HCT116 (cell line): ENCODE measurements at regions not wholly inside any gene's neighbourhood (a gene's known extent, or its start where the extent isn't known, plus 50 kb on each side); places are given as distances from the start of the nearest gene placed in this dataset.

Experiments used
- ATAC-seq: fragments of 200-7000 bp; cut with Tn5 transposase; 2 replicates; pipeline ENCODE4 v1.9.1; 2020; ENCODE audit warnings: mild to moderate bottlenecking, moderate library complexity
- BruUV-seq: library from RNA; stranded (reverse); fragments of 400-500 nt; replicated peaks from 2 replicates; lab custom pipeline; 2021; lab: Mats Ljungman, UMichigan
- CTCF ChIA-PET: fragments of 300-600 bp; sonication (Branson Sonifier 250); formaldehyde crosslinking; loops from one replicate; lab custom pipeline; 2021; ENCODE audit warnings: antibody characterized with exemption; lab: Charles Lee
- POLR2A ChIA-PET: fragments of 300-600, 350-600 bp; sonication (Branson Sonifier 250); formaldehyde crosslinking; loops from one replicate; lab custom pipeline; 2021; ENCODE audit warnings: antibody characterized with exemption; lab: Charles Lee
- RAD21 ChIA-PET, 2 experiments: fragments of 300-600 bp; sonication (Branson Sonifier 250); formaldehyde crosslinking; loops; one replicate each; lab custom pipeline; 2023; ENCODE audit warnings: low total read pairs in 2 of 2; ENCODE audit not compliant: uncharacterized antibody in 2 of 2, unreplicated experiment in 2 of 2, low non-redundant PET in 1 of 2; lab: Charles Lee
- DNase-seq: peaks from one replicate; pipeline ENCODE4 v3.0.0-alpha.2; 2010; ENCODE audit warnings: low read depth, low spot score
- H2AFZ ChIP-seq: fragments of 200-600 bp; shearing (Covaris generic), sonication (generic); 2 replicates; pipeline ENCODE4 v1.6.1; 2017; ENCODE audit warnings: low read depth, mixed run types, mixed read lengths, antibody characterized with exemption, low read length; ENCODE audit not compliant: poor library complexity, severe bottlenecking
- H3K27ac ChIP-seq: 2 replicates; pipeline ENCODE4 v1.5.1; 2012; ENCODE audit warnings: low read depth, low read length
- H3K27me3 ChIP-seq: fragments of 200-600 bp; sonication (generic); 2 replicates; pipeline ENCODE4 v1.6.1; 2016; ENCODE audit warnings: mixed run types, low read length, mixed read lengths; ENCODE audit not compliant: insufficient read depth
- H3K36me3 ChIP-seq, 2 experiments: fragments of 200-500 bp in 1 of 2; fragments of 200-600 bp in 1 of 2; sonication (Bioruptor generic) in 1 of 2; sonication (generic) in 1 of 2; 2 replicates each; pipeline versions ENCODE4 v1.5.1 to v1.6.1; 2014 to 2016; ENCODE audit warnings: low read length in 2 of 2, inconsistent platforms in 1 of 2, mixed read lengths in 1 of 2, mixed run types in 1 of 2; ENCODE audit not compliant: insufficient read depth in 2 of 2, control insufficient read depth in 1 of 2
- H3K4me1 ChIP-seq, 2 experiments: fragments of 200-600 bp in 1 of 2; sonication (generic) in 1 of 2; 2 replicates each; pipeline versions ENCODE4 v1.5.1 to v1.6.1; 2012 to 2017; ENCODE audit warnings: low read length in 2 of 2, inconsistent platforms in 1 of 2, mild to moderate bottlenecking in 1 of 2, mixed read lengths in 1 of 2, mixed run types in 1 of 2, moderate library complexity in 1 of 2; ENCODE audit not compliant: insufficient read depth in 2 of 2, control insufficient read depth in 1 of 2
- H3K4me2 ChIP-seq: fragments of 200-600 bp; sonication (generic); 2 replicates; pipeline ENCODE4 v1.6.1; 2017; ENCODE audit warnings: mixed run types, low read length, mixed read lengths
- H3K4me3 ChIP-seq, 2 experiments: fragments of 200-600 bp in 1 of 2; sonication (generic) in 1 of 2; replicated peaks in 1 of 2; 2 replicates each; pipeline ENCODE4 v1.5.1; 2011 to 2016; ENCODE audit warnings: low read length in 2 of 2, control low read depth in 1 of 2, low read depth in 1 of 2, mild to moderate bottlenecking in 1 of 2, mixed read lengths in 1 of 2, mixed run types in 1 of 2
- H3K79me2 ChIP-seq: fragments of 200-600 bp; sonication (generic); 2 replicates; pipeline ENCODE4 v1.6.1; 2017; ENCODE audit warnings: mild to moderate bottlenecking, mixed run types, low read length, moderate library complexity, mixed read lengths; ENCODE audit not compliant: insufficient read depth
- H3K9ac ChIP-seq: fragments of 200-600 bp; sonication (generic); 2 replicates; pipeline ENCODE4 v1.6.1; 2016; ENCODE audit warnings: low read length, mixed read lengths
- H3K9me2 ChIP-seq: fragments of 200-600 bp; sonication (generic), shearing (Covaris generic); 2 replicates; pipeline ENCODE4 v1.6.1; 2017; ENCODE audit warnings: mixed run types, mild to moderate bottlenecking, moderate library complexity; ENCODE audit not compliant: insufficient read depth
- H3K9me3 ChIP-seq, 2 experiments: fragments of 200-500 bp in 1 of 2; fragments of 200-600 bp in 1 of 2; sonication (Bioruptor generic) in 1 of 2; sonication (generic) in 1 of 2; 2 replicates each; pipeline ENCODE4 v1.6.1; 2014 to 2017; ENCODE audit warnings: low read length in 2 of 2, mixed read lengths in 2 of 2, inconsistent platforms in 1 of 2, low read depth in 1 of 2, mild to moderate bottlenecking in 1 of 2, mixed run types in 1 of 2, moderate library complexity in 1 of 2; ENCODE audit not compliant: control insufficient read depth in 1 of 2, insufficient read depth in 1 of 2
- H4K20me1 ChIP-seq: fragments of 200-600 bp; sonication (generic), shearing (Covaris generic); 2 replicates; pipeline ENCODE4 v1.6.1; 2017; ENCODE audit warnings: mixed run types, mild to moderate bottlenecking, moderate library complexity; ENCODE audit not compliant: insufficient read depth
- CBX3 ChIP-seq: IDR thresholded peaks from 2 replicates; pipeline ENCODE4 v1.6.1; 2012; ENCODE audit warnings: low read depth
- CEBPB ChIP-seq: IDR thresholded peaks from 2 replicates; pipeline ENCODE4 v1.6.1; 2012; ENCODE audit warnings: low read depth
- EGR1 ChIP-seq: IDR thresholded peaks from 2 replicates; pipeline ENCODE4 v1.6.1; 2012; ENCODE audit warnings: low read depth
- ELF1 ChIP-seq: IDR thresholded peaks from 2 replicates; pipeline ENCODE4 v1.6.1; 2012; ENCODE audit warnings: low read depth, borderline replicate concordance
- EZH2 ChIP-seq: fragments of 200-600 bp; sonication (generic); IDR thresholded peaks from 2 replicates; pipeline ENCODE4 v1.6.1; 2017; ENCODE audit warnings: antibody characterized with exemption, mixed run types
- EZH2phosphoT487 ChIP-seq: fragments of 200-600 bp; IDR thresholded peaks from 2 replicates; pipeline ENCODE4 v1.6.1; 2018; ENCODE audit warnings: antibody characterized with exemption, borderline replicate concordance
- FOSL1 ChIP-seq: IDR thresholded peaks from 2 replicates; pipeline ENCODE4 v1.6.1; 2012; ENCODE audit warnings: low read depth
- JUND ChIP-seq: IDR thresholded peaks from 2 replicates; pipeline ENCODE4 v1.6.1; 2012
- POLR2A ChIP-seq: IDR thresholded peaks from 2 replicates; pipeline ENCODE4 v1.7.0; 2011; ENCODE audit warnings: borderline replicate concordance; ENCODE audit not compliant: insufficient read depth, insufficient read length; ENCODE audit errors: extremely low read depth
- POLR2AphosphoS5 ChIP-seq: IDR thresholded peaks from 2 replicates; pipeline ENCODE4 v1.6.1; 2011; ENCODE audit warnings: mild to moderate bottlenecking, low read depth, low read length, moderate library complexity
- RAD21 ChIP-seq: IDR thresholded peaks from 2 replicates; pipeline ENCODE4 v1.6.1; 2012; ENCODE audit warnings: low read depth, mild to moderate bottlenecking
- REST ChIP-seq: IDR thresholded peaks from 2 replicates; pipeline ENCODE4 v1.6.1; 2012; ENCODE audit warnings: low read depth
- SIN3A ChIP-seq: IDR thresholded peaks from 2 replicates; pipeline ENCODE4 v1.6.1; 2012; ENCODE audit warnings: low read depth
- SP1 ChIP-seq: IDR thresholded peaks from 2 replicates; pipeline ENCODE4 v1.6.1; 2012; ENCODE audit warnings: low read depth
- SRF ChIP-seq: IDR thresholded peaks from 2 replicates; pipeline ENCODE4 v1.6.1; 2012; ENCODE audit warnings: low read depth
- YY1 ChIP-seq: IDR thresholded peaks from 2 replicates; pipeline ENCODE4 v1.6.1; 2011; ENCODE audit warnings: low read length, low read depth, moderate library complexity, mild to moderate bottlenecking; ENCODE audit not compliant: insufficient replicate concordance; ENCODE audit errors: extremely low read depth
- ZFX ChIP-seq: fragments of 450-650 bp; IDR thresholded peaks from 2 replicates; pipeline ENCODE4 v1.6.1; 2017
- ZNF274 ChIP-seq: fragments of 200-500 bp; sonication (Bioruptor generic); IDR thresholded peaks from 2 replicates; pipeline ENCODE4 v1.6.1; 2014; ENCODE audit warnings: mild to moderate bottlenecking, low read depth, low read length, inconsistent platforms
- intact Hi-C: fragments of 100-400 bp; cut with micrococcal nuclease; formaldehyde crosslinking; loops from 2 replicates; pipeline ENCODE4 v1.10.0; 2022
- TF ChIP-seq, protein P1 (sequence below): IDR thresholded peaks from 2 replicates; pipeline ENCODE4 v1.6.1; 2012
- TF ChIP-seq, protein P2 (sequence below), 3 experiments: fragments of 200-600 bp in 1 of 3; sonication (generic) in 1 of 3; IDR thresholded peaks in 2 of 3; conservative IDR thresholded peaks in 1 of 3; 2 replicates each; pipeline ENCODE4 v1.5.1; 2012 to 2017; ENCODE audit warnings: low read depth in 2 of 3, low read length in 2 of 3, antibody characterized with exemption in 1 of 3, borderline replicate concordance in 1 of 3, control low read depth in 1 of 3, mild to moderate bottlenecking in 1 of 3, mixed read lengths in 1 of 3, mixed run types in 1 of 3, moderate library complexity in 1 of 3; ENCODE audit not compliant: insufficient read depth in 1 of 3
- TF ChIP-seq, protein P3 (sequence below): IDR thresholded peaks from 2 replicates; pipeline ENCODE4 v1.6.1; 2012

GRCh38 chr6:86459978-86460377 is 477.4 kb upstream of the HTR1E start (continued):
- TF ChIP-seq, protein P1, sequence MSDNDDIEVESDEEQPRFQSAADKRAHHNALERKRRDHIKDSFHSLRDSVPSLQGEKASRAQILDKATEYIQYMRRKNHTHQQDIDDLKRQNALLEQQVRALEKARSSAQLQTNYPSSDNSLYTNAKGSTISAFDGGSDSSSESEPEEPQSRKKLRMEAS, result no peak
- TF ChIP-seq EZH2phosphoT487 (no peak), ZNF274 (no peak), SP1 (no peak), FOSL1 (no peak)

DNA sequence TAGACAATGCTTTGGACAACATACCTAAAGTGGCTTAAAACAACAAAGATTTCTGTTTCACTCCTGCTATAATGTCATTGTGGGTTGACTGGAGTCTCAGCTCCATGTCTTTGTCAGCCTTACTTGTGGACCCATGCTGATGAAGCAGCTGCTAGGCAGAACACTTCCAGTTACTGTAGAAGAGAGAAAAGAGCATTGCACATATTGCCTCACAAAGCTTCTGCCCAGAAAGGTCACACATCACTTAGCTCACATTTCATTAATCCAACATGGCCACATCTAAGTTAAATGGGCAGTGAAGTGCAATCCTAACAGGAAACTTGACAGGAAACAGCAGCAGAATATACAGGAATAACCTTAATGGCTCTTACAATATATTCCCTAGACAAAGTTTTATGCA is 480.5 kb upstream of the HTR1E start:
- DNase-seq (no peak), ATAC-seq (no peak)
- Histone ChIP-seq H3K79me2 (no peaks in the 10 kb centered on the region), H3K9me3 (no peaks in the 10 kb centered on the region), H3K9me2 (no peaks in the 10 kb centered on the region), H3K4me2 (no peak overlapping the region), H3K27me3 (no peaks in the 10 kb centered on the region), H3K4me3 (no peak overlapping the region), H3K27ac (no peak overlapping the region), H3K9ac (no peak overlapping the region), H3K4me1 (no peaks in the 10 kb centered on the region), H4K20me1 (no peaks in the 10 kb centered on the region), H2AFZ (no peak overlapping the region), H3K36me3 (no peaks in the 10 kb centered on the region)
- ChIA-PET RAD21 (no interaction called here), POLR2A (no interaction called here), CTCF (no interaction called here)
- intact Hi-C loops, result no loop called here
- BruUV-seq, result no TSS peak
- TF ChIP-seq JUND (no peak), YY1 (no peak), POLR2A (no peak), ZNF274 (no peak), REST (no peak), SP1 (no peak), ZFX (no peak), RAD21 (no peak), EGR1 (no peak), SIN3A (no peak), CEBPB (no peak), CBX3 (no peak), SRF (no peak), EZH2 (no peak), ELF1 (no peak), POLR2AphosphoS5 (no peak)
- TF ChIP-seq, protein P2, sequence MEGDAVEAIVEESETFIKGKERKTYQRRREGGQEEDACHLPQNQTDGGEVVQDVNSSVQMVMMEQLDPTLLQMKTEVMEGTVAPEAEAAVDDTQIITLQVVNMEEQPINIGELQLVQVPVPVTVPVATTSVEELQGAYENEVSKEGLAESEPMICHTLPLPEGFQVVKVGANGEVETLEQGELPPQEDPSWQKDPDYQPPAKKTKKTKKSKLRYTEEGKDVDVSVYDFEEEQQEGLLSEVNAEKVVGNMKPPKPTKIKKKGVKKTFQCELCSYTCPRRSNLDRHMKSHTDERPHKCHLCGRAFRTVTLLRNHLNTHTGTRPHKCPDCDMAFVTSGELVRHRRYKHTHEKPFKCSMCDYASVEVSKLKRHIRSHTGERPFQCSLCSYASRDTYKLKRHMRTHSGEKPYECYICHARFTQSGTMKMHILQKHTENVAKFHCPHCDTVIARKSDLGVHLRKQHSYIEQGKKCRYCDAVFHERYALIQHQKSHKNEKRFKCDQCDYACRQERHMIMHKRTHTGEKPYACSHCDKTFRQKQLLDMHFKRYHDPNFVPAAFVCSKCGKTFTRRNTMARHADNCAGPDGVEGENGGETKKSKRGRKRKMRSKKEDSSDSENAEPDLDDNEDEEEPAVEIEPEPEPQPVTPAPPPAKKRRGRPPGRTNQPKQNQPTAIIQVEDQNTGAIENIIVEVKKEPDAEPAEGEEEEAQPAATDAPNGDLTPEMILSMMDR (IDR thresholded peaks at IDR 0.05 in 2 of 3, conservative IDR thresholded peaks at IDR 0.05 in 1 of 3; ENCODE audit: borderline replicate concordance in 1 of 3, insufficient read depth in 1 of 3, low read depth in 2 of 3, low read length in 2 of 3), result no peak
- TF ChIP-seq, protein P3, sequence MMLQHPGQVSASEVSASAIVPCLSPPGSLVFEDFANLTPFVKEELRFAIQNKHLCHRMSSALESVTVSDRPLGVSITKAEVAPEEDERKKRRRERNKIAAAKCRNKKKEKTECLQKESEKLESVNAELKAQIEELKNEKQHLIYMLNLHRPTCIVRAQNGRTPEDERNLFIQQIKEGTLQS, result no peak
- TF ChIP-seq, protein P1, result no peak
